ENCODE measurements at regions not wholly inside any gene's neighbourhood (a gene's known extent, or its start where the extent isn't known, plus 50 kb on each side); places are given as distances from the start of the nearest gene placed in this dataset.

- H3K27ac Mint-ChIP-seq, result no peak overlapping the region
- H3K27me3 Mint-ChIP-seq (ENCODE audit: low read depth), result no peaks in the 10 kb centered on the region
- no peaks in the 10 kb centered on the region for H3K9me3 Mint-ChIP-seq
- no peaks in the 10 kb centered on the region for H3K4me1 Mint-ChIP-seq
- H3K36me3 Mint-ChIP-seq, result no peaks in the 10 kb centered on the region
- DNase-seq (ENCODE audit: low spot score) (no peak), ATAC-seq (no peak)
- POLR2A ChIA-PET, result no interaction called here
- no peak for TF ChIP-seq USF2 (CRISPR knock-in tag; IDR thresholded peaks at IDR 0.05)
- no peak for TF ChIP-seq KAT7 (CRISPR knock-in tag; IDR thresholded peaks at IDR 0.05; ENCODE audit: borderline replicate concordance)
- TF ChIP-seq GRHL2 (CRISPR knock-in tag; IDR thresholded peaks at IDR 0.05; ENCODE audit: insufficient replicate concordance, severe bottlenecking), result no peak
- no peak for TF ChIP-seq HMGXB4 (CRISPR knock-in tag; IDR thresholded peaks at IDR 0.05)
- TF ChIP-seq E2F4 (CRISPR knock-in tag; IDR thresholded peaks at IDR 0.05; ENCODE audit: borderline replicate concordance, low read depth), result no peak
- TF ChIP-seq NFATC4 (CRISPR knock-in tag; IDR thresholded peaks at IDR 0.05), result no peak
- TF ChIP-seq FOXP4 (CRISPR knock-in tag; IDR thresholded peaks at IDR 0.05), result no peak
- no peak for TF ChIP-seq HMGA2 (CRISPR knock-in tag; IDR thresholded peaks at IDR 0.05)
- TF ChIP-seq ZNF512 (CRISPR knock-in tag; IDR thresholded peaks at IDR 0.05; ENCODE audit: borderline replicate concordance), result no peak
- no peak for TF ChIP-seq ZNF396 (CRISPR knock-in tag; IDR thresholded peaks at IDR 0.05; ENCODE audit: borderline replicate concordance)
- no peak for TF ChIP-seq PREB (CRISPR knock-in tag; IDR thresholded peaks at IDR 0.05; ENCODE audit: borderline replicate concordance)
- no peak for TF ChIP-seq RELA (CRISPR knock-in tag; IDR thresholded peaks at IDR 0.05; ENCODE audit: borderline replicate concordance)
- TF ChIP-seq ATF6 (CRISPR knock-in tag; IDR thresholded peaks at IDR 0.05), result no peak
- no peak for TF ChIP-seq RORB (CRISPR knock-in tag; IDR thresholded peaks at IDR 0.05)
- no peak for TF ChIP-seq CREM (CRISPR knock-in tag; IDR thresholded peaks at IDR 0.05)
- TF ChIP-seq TEAD1 (CRISPR knock-in tag; IDR thresholded peaks at IDR 0.05), result no peak
- TF ChIP-seq FOXK1 (CRISPR knock-in tag; IDR thresholded peaks at IDR 0.05), result no peak
- TF ChIP-seq SOX15 (CRISPR knock-in tag; IDR thresholded peaks at IDR 0.05), result no peak
- no peak for TF ChIP-seq ZNF138 (CRISPR knock-in tag; conservative IDR thresholded peaks at IDR 0.05)
- no peak for TF ChIP-seq ZMAT4 (CRISPR knock-in tag; IDR thresholded peaks at IDR 0.05)
- CTCF ChIA-PET, result no interaction called here
- no peak overlapping the region for H3K4me3 Mint-ChIP-seq
These were observed 886.7 kb upstream of the PCDH20 start for GRCh38 chr13:62302341-62302740.
